ENCODE measurements at regions not wholly inside any gene's neighbourhood (a gene's known extent, or its start where the extent isn't known, plus 50 kb on each side); places are given as distances from the start of the nearest gene placed in this dataset.

DNA sequence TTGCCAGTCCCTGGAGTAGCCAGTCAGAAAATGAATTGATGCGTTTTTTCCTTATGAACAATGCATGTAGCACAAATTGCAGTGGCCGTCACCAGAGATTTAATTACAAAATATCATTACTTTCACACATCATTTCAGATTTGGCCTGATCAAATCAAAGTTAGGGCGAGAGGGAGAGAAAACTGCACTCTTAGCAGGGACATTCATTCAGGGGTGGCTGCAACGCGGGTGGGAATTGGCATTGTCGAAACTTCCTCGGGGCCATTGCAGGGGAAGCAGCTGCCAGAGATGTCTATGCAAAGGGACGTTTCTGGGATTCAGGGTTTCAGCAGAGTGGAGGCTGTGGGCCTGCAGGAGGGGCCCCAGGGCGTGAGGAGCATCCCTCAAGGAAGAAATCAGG lies 76.5 kb upstream of the TOP1 start:
- intact Hi-C loops (cut with micrococcal nuclease; ENCODE audit: unreplicated experiment) (no loop called here), in situ Hi-C loops (cut with HindIII; ENCODE audit: extremely low pct_ligation_motif_present, low pct_unique_long_range_greater_than_20kb) (no loop called here)
- DNase-seq (ENCODE audit: low spot score) (no peak), ATAC-seq (no peak), FAIRE-seq (no peak)
- Histone ChIP-seq H2AFZ (ENCODE audit: low read length) (no peak overlapping the region), H3K4me1 (ENCODE audit: insufficient read depth, low read length) (no peaks in the 10 kb centered on the region), H3K9me3 (ENCODE audit: low read length) (no peaks in the 10 kb centered on the region), H3K27me3 (ENCODE audit: control insufficient read depth in 1 of 2, insufficient read depth in 2 of 2, low read length in 2 of 2) (peaks cover 0 to 4% of the 10 kb centered on the region in 2 experiments; a peak in 1 of 5 replicates), H3K4me3 (replicated peaks in 1 of 3; ENCODE audit: insufficient read depth in 1 of 3, low read depth in 2 of 3, low read length in 3 of 3) (no peak overlapping the region), H3K79me2 (ENCODE audit: insufficient read depth, low read length) (no peaks in the 10 kb centered on the region), H3K9ac (ENCODE audit: insufficient read depth, low read depth, low read length) (no peak overlapping the region), H4K20me1 (ENCODE audit: insufficient read depth, low read length) (no peaks in the 10 kb centered on the region), H3K27ac (ENCODE audit: extremely low read length, insufficient read depth, low read length) (no peak overlapping the region), H3K36me3 (replicated peaks in 1 of 2; ENCODE audit: control insufficient read depth in 1 of 2, insufficient read depth in 2 of 2, low read length in 2 of 2) (no peaks in the 10 kb centered on the region), H3K4me2 (ENCODE audit: low read depth, low read length) (no peak overlapping the region)
- 16% methylated on average over 9 of the region's 9 CpGs for WGBS (ENCODE audit: low lambda C conversion rate)
- ChIA-PET CTCF (ENCODE audit: low intra/inter-chr PET ratio, low total read pairs) (no interaction called here), POLR2A (no interaction called here)
- no TSS peak for BruUV-seq (replicated peaks)
- TF ChIP-seq FOXA1 (IDR thresholded peaks at IDR 0.05): no peak
- no peak for TF ChIP-seq FOXA1 (CRISPR knock-in tag; IDR thresholded peaks at IDR 0.05)
- TF ChIP-seq, protein P1, sequence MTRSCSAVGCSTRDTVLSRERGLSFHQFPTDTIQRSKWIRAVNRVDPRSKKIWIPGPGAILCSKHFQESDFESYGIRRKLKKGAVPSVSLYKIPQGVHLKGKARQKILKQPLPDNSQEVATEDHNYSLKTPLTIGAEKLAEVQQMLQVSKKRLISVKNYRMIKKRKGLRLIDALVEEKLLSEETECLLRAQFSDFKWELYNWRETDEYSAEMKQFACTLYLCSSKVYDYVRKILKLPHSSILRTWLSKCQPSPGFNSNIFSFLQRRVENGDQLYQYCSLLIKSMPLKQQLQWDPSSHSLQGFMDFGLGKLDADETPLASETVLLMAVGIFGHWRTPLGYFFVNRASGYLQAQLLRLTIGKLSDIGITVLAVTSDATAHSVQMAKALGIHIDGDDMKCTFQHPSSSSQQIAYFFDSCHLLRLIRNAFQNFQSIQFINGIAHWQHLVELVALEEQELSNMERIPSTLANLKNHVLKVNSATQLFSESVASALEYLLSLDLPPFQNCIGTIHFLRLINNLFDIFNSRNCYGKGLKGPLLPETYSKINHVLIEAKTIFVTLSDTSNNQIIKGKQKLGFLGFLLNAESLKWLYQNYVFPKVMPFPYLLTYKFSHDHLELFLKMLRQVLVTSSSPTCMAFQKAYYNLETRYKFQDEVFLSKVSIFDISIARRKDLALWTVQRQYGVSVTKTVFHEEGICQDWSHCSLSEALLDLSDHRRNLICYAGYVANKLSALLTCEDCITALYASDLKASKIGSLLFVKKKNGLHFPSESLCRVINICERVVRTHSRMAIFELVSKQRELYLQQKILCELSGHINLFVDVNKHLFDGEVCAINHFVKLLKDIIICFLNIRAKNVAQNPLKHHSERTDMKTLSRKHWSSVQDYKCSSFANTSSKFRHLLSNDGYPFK (CRISPR knock-in tag; IDR thresholded peaks at IDR 0.05; ENCODE audit: borderline replicate concordance): no peak
- TF ChIP-seq, protein P2, sequence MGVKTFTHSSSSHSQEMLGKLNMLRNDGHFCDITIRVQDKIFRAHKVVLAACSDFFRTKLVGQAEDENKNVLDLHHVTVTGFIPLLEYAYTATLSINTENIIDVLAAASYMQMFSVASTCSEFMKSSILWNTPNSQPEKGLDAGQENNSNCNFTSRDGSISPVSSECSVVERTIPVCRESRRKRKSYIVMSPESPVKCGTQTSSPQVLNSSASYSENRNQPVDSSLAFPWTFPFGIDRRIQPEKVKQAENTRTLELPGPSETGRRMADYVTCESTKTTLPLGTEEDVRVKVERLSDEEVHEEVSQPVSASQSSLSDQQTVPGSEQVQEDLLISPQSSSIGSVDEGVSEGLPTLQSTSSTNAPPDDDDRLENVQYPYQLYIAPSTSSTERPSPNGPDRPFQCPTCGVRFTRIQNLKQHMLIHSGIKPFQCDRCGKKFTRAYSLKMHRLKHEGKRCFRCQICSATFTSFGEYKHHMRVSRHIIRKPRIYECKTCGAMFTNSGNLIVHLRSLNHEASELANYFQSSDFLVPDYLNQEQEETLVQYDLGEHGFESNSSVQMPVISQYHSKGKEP (CRISPR knock-in tag; IDR thresholded peaks at IDR 0.05): no peak
- TF ChIP-seq ZNF282 (IDR thresholded peaks at IDR 0.05; ENCODE audit: partially characterized antibody): no peak
- TF ChIP-seq, protein P3, sequence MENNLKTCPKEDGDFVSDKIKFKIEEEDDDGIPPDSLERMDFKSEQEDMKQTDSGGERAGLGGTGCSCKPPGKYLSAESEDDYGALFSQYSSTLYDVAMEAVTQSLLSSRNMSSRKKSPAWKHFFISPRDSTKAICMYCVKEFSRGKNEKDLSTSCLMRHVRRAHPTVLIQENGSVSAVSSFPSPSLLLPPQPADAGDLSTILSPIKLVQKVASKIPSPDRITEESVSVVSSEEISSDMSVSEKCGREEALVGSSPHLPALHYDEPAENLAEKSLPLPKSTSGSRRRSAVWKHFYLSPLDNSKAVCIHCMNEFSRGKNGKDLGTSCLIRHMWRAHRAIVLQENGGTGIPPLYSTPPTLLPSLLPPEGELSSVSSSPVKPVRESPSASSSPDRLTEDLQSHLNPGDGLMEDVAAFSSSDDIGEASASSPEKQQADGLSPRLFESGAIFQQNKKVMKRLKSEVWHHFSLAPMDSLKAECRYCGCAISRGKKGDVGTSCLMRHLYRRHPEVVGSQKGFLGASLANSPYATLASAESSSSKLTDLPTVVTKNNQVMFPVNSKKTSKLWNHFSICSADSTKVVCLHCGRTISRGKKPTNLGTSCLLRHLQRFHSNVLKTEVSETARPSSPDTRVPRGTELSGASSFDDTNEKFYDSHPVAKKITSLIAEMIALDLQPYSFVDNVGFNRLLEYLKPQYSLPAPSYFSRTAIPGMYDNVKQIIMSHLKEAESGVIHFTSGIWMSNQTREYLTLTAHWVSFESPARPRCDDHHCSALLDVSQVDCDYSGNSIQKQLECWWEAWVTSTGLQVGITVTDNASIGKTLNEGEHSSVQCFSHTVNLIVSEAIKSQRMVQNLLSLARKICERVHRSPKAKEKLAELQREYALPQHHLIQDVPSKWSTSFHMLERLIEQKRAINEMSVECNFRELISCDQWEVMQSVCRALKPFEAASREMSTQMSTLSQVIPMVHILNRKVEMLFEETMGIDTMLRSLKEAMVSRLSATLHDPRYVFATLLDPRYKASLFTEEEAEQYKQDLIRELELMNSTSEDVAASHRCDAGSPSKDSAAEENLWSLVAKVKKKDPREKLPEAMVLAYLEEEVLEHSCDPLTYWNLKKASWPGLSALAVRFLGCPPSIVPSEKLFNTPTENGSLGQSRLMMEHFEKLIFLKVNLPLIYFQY (CRISPR knock-in tag; IDR thresholded peaks at IDR 0.05; ENCODE audit: borderline replicate concordance): no peak
- TF ChIP-seq, protein P4, sequence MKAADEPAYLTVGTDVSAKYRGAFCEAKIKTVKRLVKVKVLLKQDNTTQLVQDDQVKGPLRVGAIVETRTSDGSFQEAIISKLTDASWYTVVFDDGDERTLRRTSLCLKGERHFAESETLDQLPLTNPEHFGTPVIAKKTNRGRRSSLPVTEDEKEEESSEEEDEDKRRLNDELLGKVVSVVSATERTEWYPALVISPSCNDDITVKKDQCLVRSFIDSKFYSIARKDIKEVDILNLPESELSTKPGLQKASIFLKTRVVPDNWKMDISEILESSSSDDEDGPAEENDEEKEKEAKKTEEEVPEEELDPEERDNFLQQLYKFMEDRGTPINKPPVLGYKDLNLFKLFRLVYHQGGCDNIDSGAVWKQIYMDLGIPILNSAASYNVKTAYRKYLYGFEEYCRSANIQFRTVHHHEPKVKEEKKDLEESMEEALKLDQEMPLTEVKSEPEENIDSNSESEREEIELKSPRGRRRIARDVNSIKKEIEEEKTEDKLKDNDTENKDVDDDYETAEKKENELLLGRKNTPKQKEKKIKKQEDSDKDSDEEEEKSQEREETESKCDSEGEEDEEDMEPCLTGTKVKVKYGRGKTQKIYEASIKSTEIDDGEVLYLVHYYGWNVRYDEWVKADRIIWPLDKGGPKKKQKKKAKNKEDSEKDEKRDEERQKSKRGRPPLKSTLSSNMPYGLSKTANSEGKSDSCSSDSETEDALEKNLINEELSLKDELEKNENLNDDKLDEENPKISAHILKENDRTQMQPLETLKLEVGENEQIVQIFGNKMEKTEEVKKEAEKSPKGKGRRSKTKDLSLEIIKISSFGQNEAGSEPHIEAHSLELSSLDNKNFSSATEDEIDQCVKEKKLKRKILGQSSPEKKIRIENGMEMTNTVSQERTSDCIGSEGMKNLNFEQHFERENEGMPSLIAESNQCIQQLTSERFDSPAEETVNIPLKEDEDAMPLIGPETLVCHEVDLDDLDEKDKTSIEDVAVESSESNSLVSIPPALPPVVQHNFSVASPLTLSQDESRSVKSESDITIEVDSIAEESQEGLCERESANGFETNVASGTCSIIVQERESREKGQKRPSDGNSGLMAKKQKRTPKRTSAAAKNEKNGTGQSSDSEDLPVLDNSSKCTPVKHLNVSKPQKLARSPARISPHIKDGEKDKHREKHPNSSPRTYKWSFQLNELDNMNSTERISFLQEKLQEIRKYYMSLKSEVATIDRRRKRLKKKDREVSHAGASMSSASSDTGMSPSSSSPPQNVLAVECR (CRISPR knock-in tag; IDR thresholded peaks at IDR 0.05; ENCODE audit: borderline replicate concordance): no peak
- no peak for TF ChIP-seq ZNF10 (CRISPR knock-in tag; IDR thresholded peaks at IDR 0.05; ENCODE audit: borderline replicate concordance, low read depth)
- TF ChIP-seq, protein P5, sequence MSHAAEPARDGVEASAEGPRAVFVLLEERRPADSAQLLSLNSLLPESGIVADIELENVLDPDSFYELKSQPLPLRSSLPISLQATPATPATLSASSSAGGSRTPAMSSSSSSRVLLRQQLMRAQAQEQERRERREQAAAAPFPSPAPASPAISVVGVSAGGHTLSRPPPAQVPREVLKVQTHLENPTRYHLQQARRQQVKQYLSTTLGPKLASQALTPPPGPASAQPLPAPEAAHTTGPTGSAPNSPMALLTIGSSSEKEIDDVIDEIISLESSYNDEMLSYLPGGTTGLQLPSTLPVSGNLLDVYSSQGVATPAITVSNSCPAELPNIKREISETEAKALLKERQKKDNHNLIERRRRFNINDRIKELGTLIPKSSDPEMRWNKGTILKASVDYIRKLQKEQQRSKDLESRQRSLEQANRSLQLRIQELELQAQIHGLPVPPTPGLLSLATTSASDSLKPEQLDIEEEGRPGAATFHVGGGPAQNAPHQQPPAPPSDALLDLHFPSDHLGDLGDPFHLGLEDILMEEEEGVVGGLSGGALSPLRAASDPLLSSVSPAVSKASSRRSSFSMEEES (CRISPR knock-in tag; IDR thresholded peaks at IDR 0.05): no peak
- no peak for TF ChIP-seq KMT2A (CRISPR knock-in tag; IDR thresholded peaks at IDR 0.05)
